ENCODE measurements at regions not wholly inside any gene's neighbourhood (a gene's known extent, or its start where the extent isn't known, plus 50 kb on each side); places are given as distances from the start of the nearest gene placed in this dataset.

DNA sequence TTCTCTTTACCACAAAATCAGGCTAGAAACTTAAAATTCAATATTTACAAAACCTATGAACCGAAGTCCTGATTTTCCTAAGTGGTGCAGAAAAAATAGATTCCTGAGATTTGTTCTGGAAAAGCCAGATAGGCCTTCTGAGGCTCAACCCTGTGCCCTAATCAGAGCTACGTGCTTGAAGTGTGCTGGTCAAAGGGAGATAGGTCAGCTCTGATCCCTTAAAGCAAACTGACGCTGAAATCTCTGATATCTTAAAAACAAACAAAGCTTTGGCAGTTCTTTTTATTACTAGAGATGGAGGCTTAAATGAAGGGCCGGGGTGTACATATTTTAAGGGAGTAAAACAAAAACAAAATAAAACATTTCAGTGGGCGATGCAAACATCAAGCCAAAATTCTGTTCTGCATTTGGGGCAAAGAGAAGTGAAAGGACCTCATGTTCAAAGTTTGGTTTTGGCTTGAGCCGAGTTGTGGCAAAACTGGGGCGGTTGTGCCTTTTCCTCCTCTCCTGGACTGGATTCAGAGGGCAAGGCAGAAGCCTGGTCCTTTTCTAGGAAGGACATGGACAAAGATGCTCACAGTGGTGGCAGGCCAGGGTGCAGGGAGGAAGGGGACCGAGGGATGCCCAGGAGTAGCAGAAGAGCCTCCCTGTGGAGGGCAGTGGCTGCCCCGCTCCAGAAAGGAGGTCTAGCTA is 295.0 kb downstream of the CDCA7 start:
- CTCF ChIA-PET (ENCODE audit: partially characterized antibody): no interaction called here

DNA sequence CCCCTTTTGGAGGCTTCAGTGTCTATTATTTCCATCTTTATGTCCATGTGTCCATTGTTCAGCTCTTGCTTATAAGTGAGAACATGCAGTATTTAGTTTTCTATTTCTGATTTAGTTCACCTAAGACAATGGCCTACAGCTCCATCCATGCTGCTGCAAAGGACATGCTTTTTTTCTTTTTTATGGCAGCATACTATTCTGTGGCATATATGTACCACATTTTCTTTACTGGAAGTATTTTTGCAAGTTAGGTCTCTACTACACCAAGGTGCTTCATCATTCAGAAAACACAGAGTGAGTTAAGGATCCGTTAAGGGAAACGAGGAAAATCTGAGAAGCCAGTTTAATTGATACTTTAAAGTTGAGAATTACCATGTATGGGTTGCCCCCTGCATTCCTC is 297.2 kb downstream of the CDCA7 start:
- no peak overlapping the region for H3K27ac ChIP-seq (ENCODE audit: low read depth, low read length)
- Mint-ChIP-seq H3K27ac (no peak overlapping the region), H3K36me3 (no peaks in the 10 kb centered on the region), H3K4me1 (no peaks in the 10 kb centered on the region), H3K4me3 (no peak overlapping the region), H3K9me3 (no peaks in the 10 kb centered on the region), H3K27me3 (peaks cover 2 to 10% of the 10 kb centered on the region in 2 donors)
- CTCF ChIA-PET (ENCODE audit: partially characterized antibody): no interaction called here
- no peak overlapping the region for H3K4me3 ChIP-seq (ENCODE audit: low read length in 2 of 2)
- no peak for DNase-seq
- POLR2A ChIA-PET (ENCODE audit: partially characterized antibody): no interaction called here
- H3K9me3 ChIP-seq (ENCODE audit: control insufficient read depth in 1 of 2, low read length in 2 of 2): no peaks in the 10 kb centered on the region
- H3K4me1 ChIP-seq (ENCODE audit: insufficient read depth, low read length): no peaks in the 10 kb centered on the region
- H3K27me3 ChIP-seq (ENCODE audit: insufficient read depth, low read length): no peaks in the 10 kb centered on the region
- intact Hi-C loops (cut with micrococcal nuclease): no loop called here
- H3K36me3 ChIP-seq (ENCODE audit: insufficient read depth, low read length): no peaks in the 10 kb centered on the region

More for the DNA sequence above, 295.0 kb downstream of the CDCA7 start:
- POLR2A ChIA-PET (ENCODE audit: partially characterized antibody): no interaction called here
- DNase-seq: no peak
- no peaks in the 10 kb centered on the region for H3K4me1 ChIP-seq (ENCODE audit: insufficient read depth, low read length)
- Mint-ChIP-seq H3K27me3 (peaks cover 5 to 7% of the 10 kb centered on the region in 2 donors), H3K9me3 (no peaks in the 10 kb centered on the region), H3K36me3 (no peaks in the 10 kb centered on the region), H3K4me1 (no peaks in the 10 kb centered on the region), H3K27ac (no peak overlapping the region), H3K4me3 (no peak overlapping the region)
- no peak overlapping the region for H3K4me3 ChIP-seq (ENCODE audit: low read length in 2 of 2)
- no peaks in the 10 kb centered on the region for H3K36me3 ChIP-seq (ENCODE audit: insufficient read depth, low read length)
- no peaks in the 10 kb centered on the region for H3K9me3 ChIP-seq (ENCODE audit: control insufficient read depth in 1 of 2, low read length in 2 of 2)
- H3K27me3 ChIP-seq (ENCODE audit: insufficient read depth, low read length): no peaks in the 10 kb centered on the region
- no peak overlapping the region for H3K27ac ChIP-seq (ENCODE audit: low read depth, low read length)
- intact Hi-C loops (cut with micrococcal nuclease): no loop called here

DNA sequence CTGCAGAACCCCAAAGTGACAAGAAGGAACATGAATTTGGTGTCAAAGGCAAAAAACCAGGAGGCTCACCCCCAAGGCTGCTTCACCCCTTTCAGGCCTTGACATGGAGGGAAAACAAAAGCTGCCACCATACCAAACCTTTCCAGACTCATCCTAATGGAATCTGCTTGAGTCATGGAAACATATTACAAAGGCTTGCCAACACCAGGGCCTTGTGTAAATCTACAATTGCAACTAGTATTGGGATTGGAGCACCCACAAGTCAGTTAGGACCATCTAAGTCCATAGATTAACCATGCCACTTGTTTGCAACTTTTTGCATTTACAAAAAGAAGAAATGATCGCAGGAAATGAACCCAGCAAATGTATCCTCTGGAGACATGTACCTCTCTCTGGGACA is 297.6 kb downstream of the CDCA7 start:
- H3K9me3 Mint-ChIP-seq: no peaks in the 10 kb centered on the region
- Histone ChIP-seq H3K4me3 (ENCODE audit: low read length in 2 of 2) (no peak overlapping the region), H3K27ac (ENCODE audit: low read depth, low read length) (no peak overlapping the region), H3K27me3 (ENCODE audit: insufficient read depth, low read length) (no peaks in the 10 kb centered on the region), H3K9me3 (ENCODE audit: control insufficient read depth in 1 of 2, low read length in 2 of 2) (no peaks in the 10 kb centered on the region), H3K4me1 (ENCODE audit: insufficient read depth, low read length) (no peaks in the 10 kb centered on the region), H3K36me3 (ENCODE audit: insufficient read depth, low read length) (no peaks in the 10 kb centered on the region)
- H3K27me3 Mint-ChIP-seq: peaks cover 2 to 7% of the 10 kb centered on the region in 2 donors
- CTCF ChIA-PET (ENCODE audit: partially characterized antibody): no interaction called here
- no peaks in the 10 kb centered on the region for H3K4me1 Mint-ChIP-seq
- H3K27ac Mint-ChIP-seq: no peak overlapping the region
- no peak for DNase-seq
- H3K36me3 Mint-ChIP-seq: no peaks in the 10 kb centered on the region
- H3K4me3 Mint-ChIP-seq: no peak overlapping the region
- POLR2A ChIA-PET (ENCODE audit: partially characterized antibody): no interaction called here
- intact Hi-C loops (cut with micrococcal nuclease): no loop called here

DNA sequence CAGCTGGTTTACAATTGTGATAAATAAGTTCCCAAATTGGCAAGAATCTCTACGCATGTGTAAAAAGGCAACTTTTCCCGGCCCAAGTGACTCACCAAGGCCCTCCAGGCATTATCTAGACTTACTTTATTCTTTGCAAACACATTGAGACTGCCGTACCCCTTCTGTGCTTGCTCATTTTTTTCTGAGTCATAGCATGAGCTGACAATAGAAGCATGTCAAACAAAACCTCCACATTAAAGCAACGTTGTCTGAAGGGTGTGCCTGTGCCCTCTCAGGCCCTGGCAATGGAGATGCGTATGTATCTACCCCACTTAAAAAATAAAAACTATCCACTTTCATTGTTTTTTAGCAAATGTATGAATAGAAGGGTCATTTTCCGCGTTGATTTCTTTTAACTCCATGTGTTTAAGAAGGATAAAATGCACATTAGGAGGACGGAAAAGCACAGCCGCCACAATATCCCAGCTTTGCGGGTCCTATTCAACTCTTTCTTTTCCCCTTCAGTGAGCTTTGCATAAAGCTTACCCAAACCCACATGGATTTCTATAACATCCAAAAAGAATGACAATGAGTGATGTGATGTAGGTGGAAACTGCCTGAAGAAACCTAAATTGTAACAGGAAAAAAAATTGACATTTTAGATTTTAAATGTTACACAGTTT is 298.2 kb downstream of the CDCA7 start:
- no peak overlapping the region for H3K27ac ChIP-seq (ENCODE audit: low read depth, low read length)
- no peaks in the 10 kb centered on the region for H3K36me3 Mint-ChIP-seq
- no peaks in the 10 kb centered on the region for H3K36me3 ChIP-seq (ENCODE audit: insufficient read depth, low read length)
- CTCF ChIA-PET (ENCODE audit: partially characterized antibody): no interaction called here
- no peak overlapping the region for H3K4me3 ChIP-seq (ENCODE audit: low read length in 2 of 2)
- intact Hi-C loops (cut with micrococcal nuclease): no loop called here
- H3K27ac Mint-ChIP-seq: no peak overlapping the region
- no peaks in the 10 kb centered on the region for H3K9me3 Mint-ChIP-seq
- POLR2A ChIA-PET (ENCODE audit: partially characterized antibody): no interaction called here
- peaks cover 2 to 10% of the 10 kb centered on the region in 2 donors for H3K27me3 Mint-ChIP-seq
- H3K9me3 ChIP-seq (ENCODE audit: control insufficient read depth in 1 of 2, low read length in 2 of 2): no peaks in the 10 kb centered on the region
- H3K4me1 Mint-ChIP-seq: no peaks in the 10 kb centered on the region
- DNase-seq: no peak
- H3K4me1 ChIP-seq (ENCODE audit: insufficient read depth, low read length): no peaks in the 10 kb centered on the region
- H3K4me3 Mint-ChIP-seq: no peak overlapping the region
- no peaks in the 10 kb centered on the region for H3K27me3 ChIP-seq (ENCODE audit: insufficient read depth, low read length)

DNA sequence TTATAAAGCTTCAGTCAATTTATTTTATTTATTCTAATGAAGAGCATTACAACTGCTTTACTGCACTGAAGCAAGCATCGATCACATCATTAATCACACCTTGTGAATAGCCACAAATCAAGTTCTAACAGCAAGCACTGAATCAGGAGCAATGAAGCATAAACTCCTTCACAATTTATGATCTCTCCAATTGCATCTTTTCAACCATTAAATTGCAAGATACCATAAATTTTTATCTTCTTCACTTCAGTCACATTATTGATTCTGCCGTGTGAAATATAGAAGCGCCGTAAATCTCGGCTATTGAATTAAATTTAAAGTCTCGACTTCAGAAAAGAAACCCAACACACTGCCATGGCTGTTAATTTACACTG is 298.7 kb downstream of the CDCA7 start:
- no peak overlapping the region for H3K4me3 Mint-ChIP-seq
- no peaks in the 10 kb centered on the region for H3K27me3 ChIP-seq (ENCODE audit: insufficient read depth, low read length)
- no peak for DNase-seq
- no peak overlapping the region for H3K27ac Mint-ChIP-seq
- no peaks in the 10 kb centered on the region for H3K9me3 ChIP-seq (ENCODE audit: control insufficient read depth in 1 of 2, low read length in 2 of 2)
- no peak overlapping the region for H3K4me3 ChIP-seq (ENCODE audit: low read length in 2 of 2)
- H3K4me1 ChIP-seq (ENCODE audit: insufficient read depth, low read length): no peaks in the 10 kb centered on the region
- H3K4me1 Mint-ChIP-seq: no peaks in the 10 kb centered on the region
- no peaks in the 10 kb centered on the region for H3K36me3 ChIP-seq (ENCODE audit: insufficient read depth, low read length)
- peaks cover 2 to 11% of the 10 kb centered on the region in 2 donors for H3K27me3 Mint-ChIP-seq
- no peaks in the 10 kb centered on the region for H3K36me3 Mint-ChIP-seq
- ChIA-PET CTCF (ENCODE audit: partially characterized antibody) (no interaction called here), POLR2A (ENCODE audit: partially characterized antibody) (no interaction called here)
- H3K9me3 Mint-ChIP-seq: no peaks in the 10 kb centered on the region
- intact Hi-C loops (cut with micrococcal nuclease): no loop called here
- no peak overlapping the region for H3K27ac ChIP-seq (ENCODE audit: low read depth, low read length)

DNA sequence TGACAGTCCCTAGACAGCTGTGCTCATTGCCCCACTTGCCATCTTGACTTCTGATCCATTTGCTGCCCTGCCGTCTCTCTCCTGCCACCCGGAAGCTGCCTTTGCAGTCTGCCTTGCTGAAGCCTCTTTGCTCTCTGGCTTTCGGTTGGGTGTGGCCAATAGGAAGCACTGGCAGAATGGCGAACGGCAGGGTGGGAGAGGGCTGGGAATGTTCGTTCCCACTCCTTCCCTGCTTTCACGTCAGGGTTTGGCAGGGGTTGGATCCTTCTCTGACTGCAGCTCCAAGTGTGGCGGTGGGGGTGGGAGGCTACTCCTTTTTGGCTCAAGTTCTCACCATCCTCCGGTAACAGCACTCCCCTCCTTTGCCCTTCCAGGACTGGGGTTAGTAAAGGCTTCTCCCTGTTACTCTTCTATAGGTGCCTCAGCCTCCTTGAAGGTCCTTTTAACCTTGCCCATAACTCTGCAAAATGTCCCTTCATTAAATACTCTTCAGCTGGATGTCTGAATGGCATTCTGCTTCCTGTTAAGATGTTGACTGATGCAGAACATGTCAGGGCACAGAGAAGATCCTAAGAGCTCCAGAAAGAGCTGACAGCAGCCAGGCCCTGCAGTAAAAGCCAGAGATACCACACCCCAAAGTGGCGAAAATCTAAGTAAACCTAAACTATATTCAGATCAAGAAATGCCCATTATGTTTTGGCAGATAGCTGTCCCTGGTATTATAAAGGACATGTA is 299.7 kb downstream of the CDCA7 start:
- ChIA-PET POLR2A (ENCODE audit: partially characterized antibody) (no interaction called here), CTCF (ENCODE audit: partially characterized antibody) (no interaction called here)
- no peaks in the 10 kb centered on the region for H3K9me3 ChIP-seq (ENCODE audit: control insufficient read depth in 1 of 2, low read length in 2 of 2)
- H3K4me1 Mint-ChIP-seq: no peaks in the 10 kb centered on the region
- intact Hi-C loops (cut with micrococcal nuclease): no loop called here
- no peak overlapping the region for H3K4me3 Mint-ChIP-seq
- H3K36me3 Mint-ChIP-seq: no peaks in the 10 kb centered on the region
- H3K27me3 Mint-ChIP-seq: peaks cover 2 to 13% of the 10 kb centered on the region in 2 donors
- H3K27ac Mint-ChIP-seq: no peak overlapping the region
- H3K9me3 Mint-ChIP-seq: no peaks in the 10 kb centered on the region
- H3K4me3 ChIP-seq (ENCODE audit: low read length in 2 of 2): no peak overlapping the region
- no peak overlapping the region for H3K27ac ChIP-seq (ENCODE audit: low read depth, low read length)
- H3K36me3 ChIP-seq (ENCODE audit: insufficient read depth, low read length): no peaks in the 10 kb centered on the region
- DNase-seq: no peak
- H3K4me1 ChIP-seq (ENCODE audit: insufficient read depth, low read length): no peaks in the 10 kb centered on the region
- no peaks in the 10 kb centered on the region for H3K27me3 ChIP-seq (ENCODE audit: insufficient read depth, low read length)

DNA sequence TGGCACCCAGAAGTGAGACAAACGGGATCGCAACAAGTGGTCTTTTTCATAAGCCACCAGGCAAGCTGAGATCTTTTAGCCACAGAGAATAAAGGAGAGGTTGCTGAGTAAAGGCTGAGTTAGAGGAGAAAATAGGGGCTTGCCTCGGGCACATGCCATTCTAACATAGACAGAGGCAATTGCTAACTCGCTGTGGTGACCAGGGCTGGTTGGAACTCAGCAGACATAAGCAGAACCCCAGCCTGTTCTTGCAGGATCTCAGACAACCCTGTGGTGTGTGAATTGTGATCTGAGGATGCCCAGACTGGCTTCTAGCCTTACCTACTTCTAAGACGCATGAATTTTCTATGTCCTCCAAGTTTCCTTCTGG is 300.2 kb downstream of the CDCA7 start:
- H3K27me3 Mint-ChIP-seq: peaks cover 2 to 13% of the 10 kb centered on the region in 2 donors
- CTCF ChIA-PET (ENCODE audit: partially characterized antibody): no interaction called here
- DNase-seq: no peak
- no peaks in the 10 kb centered on the region for H3K36me3 ChIP-seq (ENCODE audit: insufficient read depth, low read length)
- H3K9me3 Mint-ChIP-seq: no peaks in the 10 kb centered on the region
- no peak overlapping the region for H3K4me3 Mint-ChIP-seq
- H3K4me1 Mint-ChIP-seq: no peaks in the 10 kb centered on the region
- H3K4me3 ChIP-seq (ENCODE audit: low read length in 2 of 2): no peak overlapping the region
- no peaks in the 10 kb centered on the region for H3K27me3 ChIP-seq (ENCODE audit: insufficient read depth, low read length)
- no peaks in the 10 kb centered on the region for H3K9me3 ChIP-seq (ENCODE audit: control insufficient read depth in 1 of 2, low read length in 2 of 2)
- no peaks in the 10 kb centered on the region for H3K4me1 ChIP-seq (ENCODE audit: insufficient read depth, low read length)
- no peak overlapping the region for H3K27ac Mint-ChIP-seq
- H3K36me3 Mint-ChIP-seq: no peaks in the 10 kb centered on the region
- intact Hi-C loops (cut with micrococcal nuclease): no loop called here
- H3K27ac ChIP-seq (ENCODE audit: low read depth, low read length): no peak overlapping the region
- POLR2A ChIA-PET (ENCODE audit: partially characterized antibody): no interaction called here
